H1 (cell line): ENCODE measurements at regions not wholly inside any gene's neighbourhood (a gene's known extent, or its start where the extent isn't known, plus 50 kb on each side); places are given as distances from the start of the nearest gene placed in this dataset.

Experiments
- CEBPB ChIP-seq: IDR thresholded peaks from 2 replicates; pipeline ENCODE4 v1.6.1; 2012; ENCODE audit warnings: low read depth, low read length
- RAD21 ChIP-seq, 2 experiments: IDR thresholded peaks in 1 of 2; conservative IDR thresholded peaks in 1 of 2; 2 replicates each; pipeline ENCODE4 v1.6.1; 2011; ENCODE audit warnings: low read depth in 2 of 2, low read length in 2 of 2, improper control_type of control experiment in 1 of 2, inconsistent platforms in 1 of 2, mild to moderate bottlenecking in 1 of 2, moderate library complexity in 1 of 2
- TBP ChIP-seq: IDR thresholded peaks from 2 replicates; pipeline ENCODE4 v1.6.1; 2011; ENCODE audit warnings: low read depth, low read length, improper control_type of control experiment

GRCh38 chr11:121376130-121376529 is 76.0 kb upstream of the SORL1 start (continued):
- TF ChIP-seq TBP (no peak), CEBPB (no peak), RAD21 (IDR thresholded peaks at IDR 0.05 in 1 of 2, conservative IDR thresholded peaks at IDR 0.05 in 1 of 2; ENCODE audit: low read depth in 2 of 2, low read length in 2 of 2) (no peak)
